Neuronal stem cell (in vitro differentiated cells): ENCODE measurements at regions not wholly inside any gene's neighbourhood (a gene's known extent, or its start where the extent isn't known, plus 50 kb on each side); places are given as distances from the start of the nearest gene placed in this dataset.

Source experiments
- DNase-seq: peaks from one replicate; pipeline ENCODE4 v3.0.0-alpha.2; 2013; ENCODE audit warnings: low spot score
- H2AFZ ChIP-seq: one replicate; pipeline ENCODE4 v1.6.1; 2013; ENCODE audit warnings: mild to moderate bottlenecking, low read length, inconsistent platforms
- H2AK5ac ChIP-seq: 2 replicates; pipeline ENCODE4 v1.6.1; 2013; ENCODE audit warnings: low read depth, mild to moderate bottlenecking, inconsistent platforms, low read length, moderate library complexity, mixed read lengths
- H2BK120ac ChIP-seq: 2 replicates; pipeline ENCODE4 v1.6.1; 2013; ENCODE audit warnings: low read depth, mild to moderate bottlenecking, inconsistent platforms, low read length, moderate library complexity, mixed read lengths
- H2BK12ac ChIP-seq: one replicate; pipeline ENCODE4 v1.6.1; 2013; ENCODE audit warnings: low read length, inconsistent platforms
- H2BK15ac ChIP-seq: 2 replicates; pipeline ENCODE4 v1.6.1; 2013; ENCODE audit warnings: mild to moderate bottlenecking, low read length, inconsistent platforms, mixed read lengths
- H2BK5ac ChIP-seq: one replicate; pipeline ENCODE4 v1.6.1; 2013; ENCODE audit warnings: inconsistent platforms, mild to moderate bottlenecking, low read length, moderate library complexity
- H3K14ac ChIP-seq: one replicate; pipeline ENCODE4 v1.6.1; 2013; ENCODE audit warnings: low read length, inconsistent platforms
- H3K18ac ChIP-seq: 2 replicates; pipeline ENCODE4 v1.6.1; 2013; ENCODE audit warnings: low read length, inconsistent platforms
- H3K23ac ChIP-seq: 2 replicates; pipeline ENCODE4 v1.6.1; 2013; ENCODE audit warnings: low read depth, mild to moderate bottlenecking, mixed read lengths, low read length, inconsistent platforms; ENCODE audit not compliant: poor library complexity
- H3K27ac ChIP-seq: replicated peaks from 3 replicates; pipeline ENCODE4 v1.5.1; 2013; ENCODE audit warnings: low read length, inconsistent platforms
- H3K27me3 ChIP-seq, 3 experiments: 2 replicates each; pipeline ENCODE4 v1.6.1; 2013; ENCODE audit warnings: low read length in 3 of 3, mild to moderate bottlenecking in 2 of 3, inconsistent platforms in 1 of 3, low read depth in 1 of 3, mixed read lengths in 1 of 3, moderate library complexity in 1 of 3; ENCODE audit not compliant: control insufficient read depth in 3 of 3, insufficient read depth in 3 of 3
- H3K36me3 ChIP-seq, 2 donors: replicated peaks in 1 of 2; 2 replicates each; pipeline ENCODE4 v1.6.1; 2013; ENCODE audit warnings: low read length in 2 of 2; ENCODE audit not compliant: control insufficient read depth in 2 of 2, insufficient read depth in 2 of 2
- H3K4ac ChIP-seq: 2 replicates; pipeline ENCODE4 v1.6.1; 2013; ENCODE audit warnings: inconsistent platforms, mild to moderate bottlenecking, low read length, moderate library complexity
- H3K4me1 ChIP-seq, 2 donors: 1 replicate in 1 of 2; 2 replicates in 1 of 2; pipeline ENCODE4 v1.6.1; 2013; ENCODE audit warnings: low read length in 2 of 2, low read depth in 1 of 2; ENCODE audit not compliant: control insufficient read depth in 2 of 2, insufficient read depth in 1 of 2
- H3K4me2 ChIP-seq: one replicate; pipeline ENCODE4 v1.6.1; 2013; ENCODE audit warnings: mild to moderate bottlenecking, low read length, inconsistent platforms; ENCODE audit not compliant: insufficient read depth, poor library complexity, severe bottlenecking
- H3K4me3 ChIP-seq, 2 donors: 2 replicates each; pipeline ENCODE4 v1.5.1; 2013; ENCODE audit warnings: low read length in 2 of 2, mild to moderate bottlenecking in 2 of 2, inconsistent platforms in 1 of 2, moderate library complexity in 1 of 2
- H3K79me1 ChIP-seq: one replicate; pipeline ENCODE4 v1.6.1; 2013; ENCODE audit warnings: low read depth, mild to moderate bottlenecking, inconsistent platforms, low read length, moderate library complexity
- H3K9ac ChIP-seq: one replicate; pipeline ENCODE4 v1.6.1; 2013; ENCODE audit warnings: mild to moderate bottlenecking, low read depth, low read length, inconsistent platforms; ENCODE audit not compliant: poor library complexity
- H3K9me3 ChIP-seq, 2 donors: replicated peaks in 1 of 2; 2 replicates each; pipeline versions ENCODE3 to v1.6.1; 2013; ENCODE audit warnings: low read length in 2 of 2, mild to moderate bottlenecking in 2 of 2, inconsistent platforms in 1 of 2, low read depth in 1 of 2, mixed read lengths in 1 of 2, moderate library complexity in 1 of 2; ENCODE audit not compliant: control insufficient read depth in 2 of 2, insufficient read depth in 1 of 2
- H4K8ac ChIP-seq: one replicate; pipeline ENCODE4 v1.6.1; 2013; ENCODE audit warnings: low read depth, mild to moderate bottlenecking, inconsistent platforms, low read length, moderate library complexity
- H4K91ac ChIP-seq: one replicate; pipeline ENCODE4 v1.6.1; 2013; ENCODE audit warnings: low read length, low read depth, mild to moderate bottlenecking, inconsistent platforms; ENCODE audit not compliant: poor library complexity
- WGBS, 2 donors: extraction: QIAGEN DNeasy Blood & Tissue Kit; methylation state at CpG; one replicate each; pipeline ENCODE4 v1.1.7; 2013; ENCODE audit warnings: missing lambda C conversion rate in 2 of 2, mixed read lengths in 1 of 2; ENCODE audit not compliant: insufficient read length in 2 of 2, insufficient replicate concordance in 1 of 2; ENCODE audit errors: extremely low coverage in 2 of 2; 5-methylcytosine and 5-hydroxymethylcytosine counted together

- Histone ChIP-seq H3K18ac (peak overlapping the region; percentile 76), H2BK12ac (peak overlapping the region; percentile 51), H3K4me1 (no peaks in the 10 kb centered on the region), H3K9ac (peak overlapping the region; percentile 9), H3K4me2 (no peak overlapping the region), H3K36me3 (no peaks in the 10 kb centered on the region), H3K4me3 (no peak overlapping the region), H3K79me1 (peaks cover 2% of the 10 kb centered on the region), H3K4ac (peak overlapping the region; percentile 38), H3K23ac (peak overlapping the region; percentile 37), H3K14ac (peak overlapping the region; percentile 10), H3K27me3 (no peaks in the 10 kb centered on the region), H4K91ac (no peak overlapping the region), H3K9me3 (no peaks in the 10 kb centered on the region), H4K8ac (no peak overlapping the region), H3K27ac (no peak overlapping the region), H2BK5ac (no peak overlapping the region), H2AFZ (no peak overlapping the region), H2BK120ac (peak overlapping the region; percentile 48), H2BK15ac (peak overlapping the region; percentile 62), H2AK5ac (peak overlapping the region; percentile 51)
- DNase-seq, result no peak
- WGBS, 2 donors, result no CpG with 5 or more reads among the region's 9 CpGs
These were observed 58.4 kb upstream of the PAX7 start for GRCh38 chr1:18572022-18572880.

DNA sequence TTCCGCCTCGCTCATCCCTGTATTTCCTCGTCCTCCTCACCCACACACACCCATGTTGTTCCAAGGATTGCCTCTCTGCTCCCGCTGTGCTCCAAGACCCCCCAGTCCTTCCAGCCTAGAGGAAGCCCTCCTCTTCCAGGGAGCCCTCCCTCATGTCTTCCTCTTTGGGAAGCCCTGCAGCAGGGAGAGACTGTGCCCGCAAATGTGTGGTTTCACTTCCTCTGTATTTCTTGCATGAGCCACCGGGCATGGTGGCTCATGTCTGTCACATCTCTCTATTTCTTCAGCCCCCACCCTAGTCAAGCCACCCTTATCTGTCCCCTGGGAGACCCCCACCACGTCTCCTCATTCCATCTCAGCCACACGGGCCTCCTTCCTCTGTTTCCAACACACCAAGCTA, 57.5 kb upstream of the PAX7 start:
- peaks cover 2% of the 10 kb centered on the region for H3K79me1 ChIP-seq
- no peak for DNase-seq
- no peak overlapping the region for H3K4me2 ChIP-seq
- H3K4ac ChIP-seq, result no peak overlapping the region
- H3K23ac ChIP-seq, result no peak overlapping the region
- H3K4me1 ChIP-seq, result no peaks in the 10 kb centered on the region
- no peak overlapping the region for H3K27ac ChIP-seq
- no peak overlapping the region for H2BK12ac ChIP-seq
- H2AK5ac ChIP-seq, result no peak overlapping the region
- H2BK5ac ChIP-seq, result no peak overlapping the region
- H4K91ac ChIP-seq, result no peak overlapping the region
- no peaks in the 10 kb centered on the region for H3K9me3 ChIP-seq
- H3K9ac ChIP-seq, result no peak overlapping the region
- no peak overlapping the region for H4K8ac ChIP-seq
- no peak overlapping the region for H3K4me3 ChIP-seq
- H3K14ac ChIP-seq, result no peak overlapping the region
- H2BK120ac ChIP-seq, result no peak overlapping the region
- H2BK15ac ChIP-seq, result no peak overlapping the region
- WGBS, 2 donors, result no CpG with 5 or more reads among the region's 8 CpGs
- H3K27me3 ChIP-seq, result no peaks in the 10 kb centered on the region
- H2AFZ ChIP-seq, result no peak overlapping the region
- H3K36me3 ChIP-seq, result no peaks in the 10 kb centered on the region
- H3K18ac ChIP-seq, result no peak overlapping the region

GRCh38 chr1:18574754-18575153, 55.9 kb upstream of the PAX7 start:
- Histone ChIP-seq H3K79me1 (peaks cover 2% of the 10 kb centered on the region), H2BK12ac (no peak overlapping the region), H3K23ac (no peak overlapping the region), H3K14ac (no peak overlapping the region), H3K27ac (no peak overlapping the region), H2BK15ac (no peak overlapping the region), H3K36me3 (no peaks in the 10 kb centered on the region), H2BK120ac (no peak overlapping the region), H3K4ac (no peak overlapping the region), H3K9me3 (no peaks in the 10 kb centered on the region), H3K4me1 (no peaks in the 10 kb centered on the region), H3K4me3 (no peak overlapping the region), H3K9ac (no peak overlapping the region), H3K27me3 (no peaks in the 10 kb centered on the region), H2BK5ac (no peak overlapping the region), H4K91ac (no peak overlapping the region), H4K8ac (no peak overlapping the region), H3K4me2 (no peak overlapping the region), H2AFZ (no peak overlapping the region), H2AK5ac (peak overlapping the region; percentile 9), H3K18ac (no peak overlapping the region)
- no peak for DNase-seq
- WGBS, 2 donors, result no CpG with 5 or more reads among the region's 5 CpGs

- Histone ChIP-seq H2BK120ac (no peak overlapping the region), H2AFZ (peak overlapping the region; percentile 56), H3K4me2 (no peak overlapping the region), H3K9me3 (no peaks in the 10 kb centered on the region), H3K27me3 (no peaks in the 10 kb centered on the region), H3K23ac (no peak overlapping the region), H3K9ac (no peak overlapping the region), H3K4me1 (no peaks in the 10 kb centered on the region), H2BK12ac (peak overlapping the region; percentile 44), H3K27ac (no peak overlapping the region), H3K79me1 (peaks cover 2% of the 10 kb centered on the region), H3K18ac (no peak overlapping the region), H2BK5ac (no peak overlapping the region), H4K8ac (no peak overlapping the region), H3K36me3 (no peaks in the 10 kb centered on the region), H3K4me3 (no peak overlapping the region), H3K4ac (no peak overlapping the region), H4K91ac (no peak overlapping the region), H2BK15ac (no peak overlapping the region), H2AK5ac (no peak overlapping the region), H3K14ac (no peak overlapping the region)
- no CpG with 5 or more reads among the region's 8 CpGs for WGBS, 2 donors
- DNase-seq, result peak; percentile 85
These were observed 55.0 kb upstream of the PAX7 start for GRCh38 chr1:18575620-18576019.
